M059J (cell line): ENCODE measurements at regions not wholly inside any gene's neighbourhood (a gene's known extent, or its start where the extent isn't known, plus 50 kb on each side); places are given as distances from the start of the nearest gene placed in this dataset.
"Not testable (repeated sequence)": the region's sequence is repeated elsewhere in the genome, so short reads cannot be mapped to it uniquely, and the experiment has no call there.

Experiments used
- DNase-seq: peaks from one replicate; pipeline ENCODE4 v3.0.0-alpha.2; 2012; ENCODE audit warnings: low read depth

- no peak for DNase-seq
Measured at GRCh38 chr12:115811045-115811444, 466.4 kb downstream of the MED13L start.

GRCh38 chr12:115810122-115810901 lies 467.2 kb downstream of the MED13L start:
- no peak for DNase-seq

GRCh38 chr12:115806000-115806399 lies 471.5 kb downstream of the MED13L start:
- DNase-seq = no peak

DNA sequence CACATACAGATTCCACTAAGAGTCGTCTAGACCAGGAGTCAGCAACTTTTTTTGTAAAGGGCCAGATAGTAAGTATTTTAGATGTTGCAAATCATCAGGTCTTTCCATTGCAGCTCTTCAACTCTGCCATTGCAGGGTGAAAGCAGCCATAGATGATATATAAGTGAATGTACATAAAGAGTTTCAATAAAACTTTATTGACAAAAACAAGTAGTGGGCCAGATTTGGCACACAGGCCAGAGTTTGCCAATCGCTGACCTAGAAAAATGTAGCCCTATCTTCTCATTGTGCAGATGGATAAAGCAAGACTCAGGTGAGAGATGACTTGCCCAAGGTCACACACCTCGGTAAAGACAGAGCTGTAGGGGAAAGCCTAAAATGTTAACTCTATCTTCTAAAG lies 474.7 kb downstream of the MED13L start:
- DNase-seq = no peak

DNA sequence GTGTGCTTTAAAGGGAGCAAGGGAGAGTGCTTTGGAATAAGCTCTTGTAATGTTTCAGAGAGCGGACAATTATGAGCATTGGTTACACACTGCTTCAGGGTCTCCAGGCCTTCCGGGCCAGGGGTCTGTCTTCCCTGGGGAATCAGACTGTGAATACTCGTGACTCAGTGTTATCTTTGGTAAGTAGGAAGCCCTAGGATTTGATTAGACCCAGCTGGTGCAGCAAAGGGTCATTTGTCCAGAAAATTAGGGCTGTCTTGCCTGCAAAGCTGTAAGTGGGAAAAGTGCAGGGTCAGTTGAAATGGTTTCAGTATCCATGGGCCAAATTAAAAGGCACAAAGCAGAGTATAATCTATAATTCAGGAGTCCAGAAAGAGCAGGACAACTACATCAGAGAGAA lies 475.6 kb downstream of the MED13L start:
- DNase-seq = no peak

DNA sequence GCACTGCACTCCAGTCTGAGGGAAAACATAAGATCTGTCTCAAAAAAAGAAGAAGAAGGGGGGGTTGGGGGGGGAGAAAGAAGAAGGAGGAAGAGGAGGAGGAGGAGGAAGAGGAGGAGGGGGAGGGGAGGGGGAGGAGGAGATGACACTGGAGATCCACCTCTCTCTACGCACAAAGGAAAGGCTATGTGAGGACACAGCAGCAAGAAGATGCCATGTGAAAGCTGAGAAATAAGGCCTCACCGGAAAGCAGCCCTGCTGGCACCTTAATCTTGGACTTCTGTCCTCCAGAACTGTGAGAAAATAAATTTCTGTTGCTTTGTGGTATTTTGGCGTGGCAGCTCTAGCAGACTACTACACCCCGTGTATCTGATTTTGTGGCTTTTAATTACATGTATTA lies 477.9 kb downstream of the MED13L start:
- peak; percentile 9 for DNase-seq

DNA sequence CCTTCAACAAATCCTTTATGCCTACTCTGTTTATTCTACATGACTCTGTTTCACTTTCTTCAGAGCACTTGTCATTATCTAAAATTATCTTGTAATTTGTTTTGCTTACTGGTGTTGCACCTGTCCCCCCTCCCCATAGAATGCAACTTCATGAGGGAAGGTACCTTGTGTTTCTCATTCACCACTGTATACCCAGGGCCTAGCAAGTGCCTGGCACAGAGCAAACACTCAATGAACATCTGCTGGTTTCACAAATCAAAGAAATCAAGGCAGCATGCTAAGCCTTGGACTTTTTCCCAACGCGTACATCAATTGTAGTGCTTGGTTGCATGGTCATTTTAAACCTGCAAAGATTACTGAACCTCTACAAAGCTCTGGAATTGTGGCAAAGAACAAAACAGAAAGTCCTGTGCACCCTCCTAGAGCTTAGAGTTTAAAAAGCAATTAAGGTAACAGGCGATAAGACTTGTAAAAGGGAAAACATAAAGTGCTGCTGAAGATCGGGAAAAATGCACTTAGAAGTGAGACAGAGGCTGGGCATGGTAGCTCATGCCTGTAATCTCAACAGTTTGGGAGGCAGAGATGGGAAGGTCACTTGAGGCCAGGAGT lies 479.1 kb downstream of the MED13L start:
- no peak for DNase-seq

- no peak for DNase-seq
Measured at GRCh38 chr12:115794659-115795081, 482.8 kb downstream of the MED13L start.

- no peak for DNase-seq
Measured at GRCh38 chr12:115791331-115791730, 486.2 kb downstream of the MED13L start.

GRCh38 chr12:115790526-115790925 lies 487.0 kb downstream of the MED13L start:
- no peak for DNase-seq

DNA sequence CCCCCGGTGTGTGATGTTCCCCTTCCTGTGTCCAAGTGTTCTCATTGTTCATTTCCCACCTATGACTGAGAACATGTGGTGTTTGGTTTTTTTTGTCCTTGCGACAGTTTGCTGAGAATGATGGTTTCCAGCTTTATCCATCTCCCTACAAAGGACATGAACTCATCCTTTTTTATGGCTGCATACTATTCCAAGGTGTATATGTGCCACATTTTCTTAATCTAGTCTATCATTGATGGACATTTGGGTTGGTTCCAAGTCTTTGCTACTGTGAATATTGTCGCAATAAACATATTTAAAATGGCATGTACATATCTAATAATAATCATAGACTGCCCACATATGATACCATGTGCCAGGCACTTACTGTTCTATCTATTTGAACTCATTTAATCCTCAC lies 491.0 kb downstream of the MED13L start:
- DNase-seq = not testable (repeated sequence)

GRCh38 chr12:115785548-115785947 lies 491.9 kb downstream of the MED13L start:
- DNase-seq = no peak

GRCh38 chr12:115776399-115776798 lies 501.1 kb downstream of the MED13L start:
- no peak for DNase-seq

DNA sequence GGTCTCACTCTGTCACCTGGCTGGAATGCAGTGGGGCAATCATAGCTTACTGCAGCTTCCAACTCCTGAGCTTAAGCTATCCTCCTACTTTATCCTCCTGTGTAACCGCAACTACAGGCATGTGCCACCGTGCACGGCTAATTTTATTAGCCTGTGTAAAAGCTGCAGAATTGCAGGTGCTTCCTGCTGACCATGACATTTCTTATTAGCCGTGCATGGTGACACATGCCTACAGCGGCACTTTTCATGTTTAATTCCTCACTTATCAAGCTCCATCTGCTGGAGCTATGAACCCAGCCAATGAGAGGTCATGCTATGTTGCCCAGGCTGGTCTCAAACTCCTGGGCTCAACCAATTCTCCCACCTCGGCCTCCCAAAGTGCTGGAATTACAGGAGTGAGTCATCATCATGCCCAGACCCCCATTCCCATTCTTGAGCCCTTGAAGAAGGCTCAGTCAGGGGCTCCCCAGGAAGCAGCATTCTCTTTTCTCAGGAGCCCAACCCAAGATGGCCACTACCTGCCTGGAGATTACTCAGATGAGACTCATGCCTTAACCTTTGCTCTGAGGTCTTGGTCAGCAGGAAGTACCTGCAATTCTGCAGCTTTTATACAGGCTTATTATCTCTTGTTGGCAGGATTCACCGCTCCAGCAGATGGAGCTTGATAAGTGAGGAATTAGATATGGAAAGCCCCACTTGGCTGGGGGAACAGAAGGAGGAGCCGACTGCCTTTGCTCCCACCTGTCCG lies 503.2 kb downstream of the MED13L start:
- DNase-seq = peak; percentile 33

- DNase-seq = no peak
Measured at GRCh38 chr12:115771601-115772000, 505.9 kb downstream of the MED13L start.

- peak; percentile 34 for DNase-seq
Measured at GRCh38 chr12:115771065-115771464, 506.4 kb downstream of the MED13L start.

DNA sequence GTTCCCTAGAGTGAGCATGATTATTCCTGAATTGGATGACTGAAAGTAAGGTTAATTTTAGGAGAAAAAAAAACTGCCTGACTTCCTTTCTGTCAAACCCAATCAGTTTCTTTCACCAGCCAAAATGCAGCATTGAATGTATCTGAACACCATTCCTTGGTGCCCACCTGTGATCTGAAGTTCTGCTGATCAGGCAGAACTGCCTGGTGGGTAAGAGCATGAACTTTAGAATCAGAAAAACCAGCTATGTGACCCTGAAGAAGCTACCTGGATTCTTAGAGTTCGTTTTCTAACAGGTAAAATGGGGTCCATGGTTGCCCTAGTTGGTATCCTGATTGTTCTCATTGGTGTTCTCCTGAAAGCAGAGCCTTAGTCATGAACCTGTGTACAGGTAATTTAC lies 506.9 kb downstream of the MED13L start:
- DNase-seq = no peak

- no peak for DNase-seq
Measured at GRCh38 chr12:115767916-115768315, 509.6 kb downstream of the MED13L start.

DNA sequence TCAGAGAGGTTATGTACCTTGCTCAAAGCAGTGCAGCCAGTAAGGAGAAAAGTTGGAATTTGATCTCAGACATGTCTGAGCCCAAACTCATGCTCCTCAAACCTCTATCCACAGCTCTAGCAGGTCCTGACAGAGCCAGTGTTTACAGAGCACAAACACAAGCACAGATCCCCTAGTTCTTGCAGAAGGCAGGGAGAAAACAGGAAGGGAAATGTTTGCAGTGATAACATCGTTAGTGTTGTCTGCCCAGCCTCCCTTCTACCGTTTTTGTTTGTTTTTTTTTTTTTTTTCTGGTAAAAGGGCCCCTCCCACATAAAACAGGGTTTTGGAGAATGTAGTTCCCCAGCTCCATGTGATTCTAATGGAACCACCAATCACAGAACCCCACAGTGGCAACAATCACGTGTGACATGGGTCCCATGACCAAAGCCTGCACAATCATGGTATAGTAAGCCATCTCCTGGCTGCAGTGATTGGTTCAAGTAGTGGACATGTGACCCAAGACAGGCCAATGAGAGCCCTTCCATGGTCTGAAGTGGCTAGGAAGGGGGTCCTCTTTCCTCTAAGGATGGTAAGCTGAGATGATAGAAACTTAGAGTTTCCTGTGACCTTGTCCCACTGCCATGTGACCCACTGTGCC lies 513.4 kb downstream of the MED13L start:
- peak; percentile 37 for DNase-seq

- DNase-seq = peak; percentile 32
Measured at GRCh38 chr12:115763376-115763775, 514.1 kb downstream of the MED13L start.

GRCh38 chr12:115762936-115763335 lies 514.6 kb downstream of the MED13L start:
- no peak for DNase-seq

DNA sequence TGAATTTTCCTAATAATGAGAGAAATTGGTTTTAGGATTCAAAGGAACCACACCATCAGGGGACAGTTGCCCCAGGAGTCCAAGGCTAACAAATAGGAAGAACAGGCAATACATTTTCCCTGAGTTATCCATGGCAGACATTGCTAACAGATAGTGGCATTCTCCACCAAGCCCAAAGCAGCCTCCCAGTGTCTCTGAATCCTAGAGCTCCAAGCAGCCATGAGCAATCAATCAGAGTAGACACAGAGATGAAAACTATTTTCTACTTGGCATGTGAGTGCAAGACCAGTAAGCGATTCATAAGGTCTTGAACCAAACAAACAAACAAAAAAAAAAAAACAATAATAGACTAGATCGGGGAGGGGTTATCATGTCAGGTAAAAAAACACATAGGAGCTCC lies 515.7 kb downstream of the MED13L start:
- DNase-seq = no peak
